ENCODE measurements at regions not wholly inside any gene's neighbourhood (a gene's known extent, or its start where the extent isn't known, plus 50 kb on each side); places are given as distances from the start of the nearest gene placed in this dataset.

- TF ChIP-seq POLR2A (IDR thresholded peaks at IDR 0.05; ENCODE audit: low read depth, low read length) (no peak), POLR2AphosphoS5 (IDR thresholded peaks at IDR 0.05; ENCODE audit: low read depth, low read length) (no peak)
These were observed 60.8 kb upstream of the ELN start for GRCh38 chr7:73966941-73967831.
